Activated CD8-positive, alpha-beta memory T cell treated with anti-CD3 and anti-CD28 coated beads, Interleukin-2, amount 50 U/mL, for 48 hours (primary cell): ENCODE measurements at regions not wholly inside any gene's neighbourhood (a gene's known extent, or its start where the extent isn't known, plus 50 kb on each side); places are given as distances from the start of the nearest gene placed in this dataset.

ENCODE experiments used
- DNase-seq: peaks from one replicate; pipeline ENCODE4 v3.0.0-alpha.2; 2020

DNA sequence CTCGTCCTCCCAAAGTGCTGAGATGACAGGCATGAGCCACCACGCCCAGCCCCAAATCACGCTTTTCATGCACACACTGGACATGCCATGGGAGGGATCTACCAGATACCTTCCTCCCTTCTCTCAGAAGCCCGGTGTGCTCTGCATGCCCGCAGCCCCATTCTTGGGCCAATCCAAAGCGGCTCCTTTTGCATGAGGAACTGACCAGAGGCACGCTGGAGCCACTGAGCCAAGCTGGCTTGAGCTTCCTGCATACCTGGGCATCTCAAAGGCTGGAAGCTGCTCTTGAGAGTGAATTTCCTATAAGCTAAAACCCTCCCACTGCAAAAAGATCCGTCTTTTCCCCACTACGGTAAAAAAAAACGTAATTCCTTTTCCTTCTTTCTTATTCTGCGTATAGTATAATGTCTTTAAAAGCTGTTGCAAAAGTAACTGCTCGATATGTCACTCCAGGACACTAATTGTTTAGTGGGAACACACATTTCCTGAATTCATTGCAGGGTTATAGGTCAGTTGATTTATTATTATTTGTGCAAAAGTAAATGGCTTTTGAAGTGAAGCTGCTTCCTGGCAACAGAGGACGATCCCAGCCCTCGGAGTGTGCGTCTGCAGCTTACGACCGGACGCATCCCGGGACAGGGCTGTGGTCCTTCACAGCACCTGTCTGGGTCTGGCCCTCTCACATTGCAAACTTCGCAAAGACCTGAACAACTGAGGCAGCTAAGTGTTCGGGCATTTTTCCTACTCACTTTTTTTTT lies 61.8 kb upstream of the ETS2 start:
- DNase-seq, result no peak

DNA sequence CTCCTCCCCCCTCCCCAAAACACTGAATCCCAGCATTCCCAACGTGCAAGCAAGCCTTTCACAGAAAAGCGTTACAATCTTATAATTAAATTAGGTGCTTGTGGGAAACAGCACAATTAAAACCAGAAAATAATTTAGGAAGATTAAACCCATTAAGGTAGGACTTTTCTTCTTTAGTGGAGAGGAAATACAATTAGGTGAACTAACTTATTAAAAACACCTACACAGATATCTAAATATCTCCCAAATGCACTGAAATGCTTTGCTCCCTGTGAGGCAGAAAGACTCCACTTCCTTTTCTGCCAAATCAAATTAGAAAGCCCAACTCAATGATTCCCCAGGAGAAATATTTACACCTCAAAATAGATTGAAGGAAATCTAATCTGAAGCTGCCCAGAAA lies 60.9 kb upstream of the ETS2 start:
- DNase-seq, result no peak

DNA sequence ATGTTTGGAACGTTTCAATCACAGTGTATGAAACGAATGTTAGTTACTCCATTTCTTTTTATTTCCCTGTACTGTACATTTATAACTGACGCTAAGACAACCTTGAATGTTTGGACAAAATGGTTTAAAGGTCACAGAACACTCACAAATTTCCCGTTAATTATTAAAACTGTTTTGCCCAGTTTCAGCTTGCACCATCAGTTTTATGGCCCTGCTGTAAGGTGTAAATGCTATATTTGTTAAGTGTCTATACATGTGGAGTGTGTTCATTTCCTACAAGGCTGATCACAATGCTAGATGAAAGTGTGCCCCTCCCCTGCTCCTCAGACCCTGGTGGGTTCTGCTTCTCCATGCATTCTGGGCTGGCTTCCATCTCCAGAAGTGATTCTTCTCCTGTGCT lies 57.9 kb upstream of the ETS2 start:
- DNase-seq, result no peak

DNA sequence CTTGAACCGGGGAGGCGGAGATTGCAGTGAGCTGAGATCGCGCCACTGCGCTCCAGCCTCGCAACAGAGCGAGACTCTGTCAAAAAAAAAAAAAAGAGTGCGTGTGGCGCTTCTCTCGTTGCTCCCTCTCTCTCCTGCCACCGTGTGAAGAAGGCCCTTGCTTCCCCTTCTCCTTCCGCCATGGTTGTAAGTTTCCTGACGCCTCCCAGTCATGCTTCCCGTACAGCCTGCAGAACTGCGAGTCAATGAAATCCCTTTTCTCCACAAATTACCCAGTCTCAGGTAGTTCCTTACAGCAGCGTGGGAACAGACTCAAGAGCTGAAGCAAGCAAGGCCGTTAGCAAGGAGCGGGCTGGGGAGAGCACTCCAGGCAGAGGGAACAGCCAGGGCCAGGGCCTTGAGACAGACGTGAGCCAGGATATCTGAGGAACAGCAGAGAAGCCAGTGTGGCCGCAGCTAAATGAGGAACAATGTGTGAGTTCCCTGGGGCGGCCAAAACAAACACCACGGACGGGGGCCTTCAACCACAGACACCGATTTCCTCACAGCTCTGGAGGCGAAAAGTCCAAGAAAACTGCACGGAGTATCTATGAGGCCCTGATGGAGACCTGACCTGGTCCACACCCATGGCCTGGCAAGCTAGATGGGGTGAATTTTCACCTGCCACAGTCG lies 54.2 kb upstream of the ETS2 start:
- no peak for DNase-seq

DNA sequence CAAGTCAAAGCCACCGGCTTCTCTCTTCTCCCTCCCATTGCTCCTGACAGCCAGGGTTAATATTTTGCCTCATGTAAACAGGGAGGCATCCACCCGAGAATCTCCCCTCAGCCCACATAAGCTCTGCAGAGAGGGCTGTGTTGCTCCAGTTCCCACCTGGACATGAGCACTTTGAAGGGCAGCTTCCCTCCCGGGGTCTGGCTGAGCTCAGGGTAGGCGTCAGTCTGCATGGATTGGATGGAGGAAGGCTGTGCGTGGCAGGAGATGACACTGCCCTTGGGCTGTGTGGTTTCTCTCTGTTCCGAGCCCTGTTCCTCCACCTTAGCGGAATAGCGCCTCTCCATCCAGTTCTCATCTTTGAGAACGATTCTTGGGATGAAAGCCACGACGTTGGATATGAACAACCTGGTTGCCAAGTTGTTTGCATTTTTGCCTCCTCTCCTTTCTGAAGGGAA lies 53.7 kb upstream of the ETS2 start:
- DNase-seq, result no peak

DNA sequence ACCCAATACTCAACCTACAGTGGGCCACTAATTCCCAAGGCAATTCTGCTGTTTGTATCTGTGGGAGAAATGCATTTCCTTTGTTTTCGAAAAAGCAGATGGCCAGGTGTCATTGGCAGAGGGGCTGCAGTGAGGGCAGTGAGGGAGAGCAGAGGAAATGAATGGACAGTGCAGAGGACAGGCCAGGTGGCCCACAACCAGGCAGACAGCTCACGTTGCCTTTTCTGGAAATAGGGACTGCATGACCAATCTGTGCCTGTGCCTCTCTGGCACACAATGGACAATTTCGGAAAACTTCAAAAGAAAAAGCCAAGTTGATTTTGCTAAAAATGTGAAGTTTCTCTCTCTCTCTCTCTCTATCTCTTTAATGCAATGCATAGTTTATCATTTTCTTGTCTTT lies 52.6 kb upstream of the ETS2 start:
- no peak for DNase-seq

DNA sequence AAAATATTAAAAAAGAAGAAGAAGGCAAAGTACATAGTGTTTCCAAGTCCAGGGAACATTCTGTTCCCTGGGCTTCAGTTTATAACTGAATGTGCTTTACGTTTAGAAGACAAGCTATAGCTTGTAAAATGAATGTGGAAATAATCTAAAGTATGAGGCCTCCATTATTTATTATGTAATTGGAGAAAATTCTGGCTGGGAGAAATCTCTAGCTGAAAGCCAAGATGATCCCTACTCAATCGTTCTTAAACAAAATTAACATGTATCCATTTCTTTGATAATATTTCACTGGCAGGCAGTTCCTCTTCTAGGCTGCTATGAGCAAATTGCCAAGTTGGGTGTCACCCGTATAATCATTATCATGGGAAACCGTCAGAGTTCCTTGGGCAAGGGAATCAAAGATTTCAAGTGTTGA lies 52.2 kb upstream of the ETS2 start:
- DNase-seq, result no peak
